ENCODE measurements at regions not wholly inside any gene's neighbourhood (a gene's known extent, or its start where the extent isn't known, plus 50 kb on each side); places are given as distances from the start of the nearest gene placed in this dataset.
"Not testable (repeated sequence)": the region's sequence is repeated elsewhere in the genome, so short reads cannot be mapped to it uniquely, and the experiment has no call there.

DNA sequence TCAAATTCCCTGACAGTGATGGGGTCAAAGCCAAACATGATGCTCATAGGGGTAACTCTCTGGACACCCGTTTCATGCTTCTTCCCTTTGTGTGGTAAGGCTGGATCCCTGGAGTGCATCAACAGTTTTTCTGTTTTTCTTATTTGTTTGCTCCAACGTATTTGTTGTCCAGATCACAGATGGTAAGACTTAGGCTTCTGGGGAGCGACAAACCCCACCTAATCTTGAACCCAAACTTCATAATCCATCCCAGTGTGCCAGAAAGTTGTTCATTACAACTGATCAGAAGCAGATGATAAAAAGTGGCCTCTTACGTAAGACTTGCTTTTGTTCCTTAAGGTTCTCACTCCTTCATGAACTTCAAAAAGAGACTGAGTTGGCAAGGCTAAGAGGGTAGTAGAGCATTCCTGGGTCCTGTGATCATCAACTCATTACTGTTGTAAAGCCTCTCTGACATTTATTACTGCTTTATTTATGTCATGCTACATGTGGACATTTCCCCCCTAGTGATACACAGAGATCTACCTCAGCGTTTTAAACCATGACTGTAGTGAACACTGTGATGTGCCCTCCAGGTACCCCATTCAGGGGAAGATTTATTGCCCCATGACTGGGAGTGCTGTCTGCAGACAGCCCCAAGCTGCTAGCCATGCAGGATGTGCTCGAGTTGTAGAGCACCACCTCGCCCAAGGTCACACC is 125.6 kb downstream of the CCDC71L start:
- DNase-seq (ENCODE audit: low read depth): no peak
- H3K4me3 ChIP-seq (ENCODE audit: low read depth, low read length): no peak overlapping the region
- TF ChIP-seq, protein P1, sequence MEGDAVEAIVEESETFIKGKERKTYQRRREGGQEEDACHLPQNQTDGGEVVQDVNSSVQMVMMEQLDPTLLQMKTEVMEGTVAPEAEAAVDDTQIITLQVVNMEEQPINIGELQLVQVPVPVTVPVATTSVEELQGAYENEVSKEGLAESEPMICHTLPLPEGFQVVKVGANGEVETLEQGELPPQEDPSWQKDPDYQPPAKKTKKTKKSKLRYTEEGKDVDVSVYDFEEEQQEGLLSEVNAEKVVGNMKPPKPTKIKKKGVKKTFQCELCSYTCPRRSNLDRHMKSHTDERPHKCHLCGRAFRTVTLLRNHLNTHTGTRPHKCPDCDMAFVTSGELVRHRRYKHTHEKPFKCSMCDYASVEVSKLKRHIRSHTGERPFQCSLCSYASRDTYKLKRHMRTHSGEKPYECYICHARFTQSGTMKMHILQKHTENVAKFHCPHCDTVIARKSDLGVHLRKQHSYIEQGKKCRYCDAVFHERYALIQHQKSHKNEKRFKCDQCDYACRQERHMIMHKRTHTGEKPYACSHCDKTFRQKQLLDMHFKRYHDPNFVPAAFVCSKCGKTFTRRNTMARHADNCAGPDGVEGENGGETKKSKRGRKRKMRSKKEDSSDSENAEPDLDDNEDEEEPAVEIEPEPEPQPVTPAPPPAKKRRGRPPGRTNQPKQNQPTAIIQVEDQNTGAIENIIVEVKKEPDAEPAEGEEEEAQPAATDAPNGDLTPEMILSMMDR (IDR thresholded peaks at IDR 0.05; ENCODE audit: insufficient read depth, low read depth, low read length, missing control alignments): no peak

DNA sequence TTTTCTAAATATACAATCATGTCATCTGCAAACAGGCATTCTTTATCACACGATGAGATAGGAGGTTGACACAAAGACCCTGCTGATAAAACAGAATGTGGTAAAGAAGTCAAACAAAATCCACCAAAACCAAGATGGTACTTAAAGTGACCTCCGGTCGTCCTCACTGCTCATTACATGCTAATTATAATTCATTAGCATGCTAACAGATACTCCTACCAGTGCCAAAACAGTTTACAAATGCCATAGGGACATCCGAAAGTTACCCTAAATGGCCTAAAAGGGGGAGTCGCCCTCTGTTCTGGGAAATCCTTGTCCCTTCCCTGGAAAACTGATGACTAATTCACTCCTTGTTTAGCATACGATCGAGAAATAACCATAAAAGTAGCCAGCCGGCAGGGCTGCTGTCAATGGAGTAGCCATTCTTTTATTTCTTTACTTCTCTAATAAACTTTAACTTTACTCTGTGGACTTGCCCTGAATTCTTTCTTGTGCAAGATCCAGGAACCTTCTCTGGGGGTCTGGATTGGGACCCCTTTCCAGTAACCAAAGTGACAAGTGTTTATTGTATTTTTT is 126.6 kb downstream of the CCDC71L start:
- DNase-seq (ENCODE audit: low read depth): no peak
- TF ChIP-seq, protein P1 (IDR thresholded peaks at IDR 0.05; ENCODE audit: insufficient read depth, low read depth, low read length, missing control alignments): no peak
- H3K4me3 ChIP-seq (ENCODE audit: low read depth, low read length): no peak overlapping the region

DNA sequence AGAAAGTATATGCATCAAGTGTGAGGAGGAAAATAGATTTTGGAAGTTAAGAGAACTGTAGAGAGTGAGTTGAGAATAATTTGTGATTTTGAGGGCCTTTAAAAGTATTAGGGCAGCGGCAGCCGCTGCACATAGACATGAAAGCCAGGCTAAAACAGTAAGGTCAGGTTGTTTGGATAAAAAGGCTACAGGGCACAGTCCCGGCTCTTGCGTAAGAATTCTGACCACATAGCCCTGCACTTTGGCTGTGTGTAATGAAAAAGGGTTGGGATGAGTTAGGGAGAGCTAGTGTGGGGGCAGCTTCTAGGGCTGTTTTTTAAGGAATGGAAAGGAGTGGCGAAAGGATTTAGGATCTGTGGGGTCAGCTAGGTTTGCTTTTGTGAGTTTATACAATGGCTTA is 130.8 kb downstream of the CCDC71L start:
- H3K4me3 ChIP-seq (ENCODE audit: low read depth, low read length); DNase-seq (ENCODE audit: low read depth): not testable (repeated sequence)

DNA sequence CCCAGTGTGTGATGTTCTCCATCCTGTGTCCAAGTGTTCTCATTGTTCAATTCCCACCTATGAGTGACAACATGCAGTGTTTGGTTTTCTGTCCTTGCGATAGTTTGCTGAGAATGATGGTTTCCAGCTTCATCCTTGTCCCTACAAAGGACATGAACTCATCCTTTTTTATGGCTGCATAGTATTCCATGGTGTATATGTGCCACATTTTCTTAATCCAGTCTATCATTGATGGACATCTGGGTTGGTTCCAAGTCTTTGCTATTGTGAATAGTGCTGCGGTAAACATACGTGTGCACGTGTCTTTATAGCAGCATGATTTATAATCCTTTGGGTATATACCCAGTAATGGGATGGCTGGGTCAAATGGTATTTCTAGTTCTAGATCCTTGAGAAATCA is 134.3 kb downstream of the CCDC71L start:
- DNase-seq (ENCODE audit: low read depth); H3K4me3 ChIP-seq (ENCODE audit: low read depth, low read length): not testable (repeated sequence)

DNA sequence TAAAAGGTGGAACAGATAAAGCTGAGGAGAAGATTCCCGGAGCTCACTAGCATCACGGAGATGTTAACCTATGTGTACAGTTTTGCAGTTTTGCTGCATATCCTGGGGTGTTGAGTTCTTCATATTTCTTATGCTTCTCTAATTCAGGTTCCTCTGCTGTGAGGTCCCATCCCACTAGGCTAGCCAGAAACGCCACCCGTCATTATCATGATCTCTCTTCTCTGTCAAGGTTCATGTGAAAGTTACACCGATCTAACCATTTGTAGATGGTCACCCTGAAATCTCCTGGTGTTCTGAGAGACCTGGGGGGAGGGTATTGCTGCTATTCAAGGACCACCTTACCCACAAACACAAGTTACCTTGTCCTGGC is 136.3 kb downstream of the CCDC71L start:
- no peak overlapping the region for H3K4me3 ChIP-seq (ENCODE audit: low read depth, low read length)
- DNase-seq (ENCODE audit: low read depth): no peak
- TF ChIP-seq, protein P1 (IDR thresholded peaks at IDR 0.05; ENCODE audit: insufficient read depth, low read depth, low read length, missing control alignments): no peak

DNA sequence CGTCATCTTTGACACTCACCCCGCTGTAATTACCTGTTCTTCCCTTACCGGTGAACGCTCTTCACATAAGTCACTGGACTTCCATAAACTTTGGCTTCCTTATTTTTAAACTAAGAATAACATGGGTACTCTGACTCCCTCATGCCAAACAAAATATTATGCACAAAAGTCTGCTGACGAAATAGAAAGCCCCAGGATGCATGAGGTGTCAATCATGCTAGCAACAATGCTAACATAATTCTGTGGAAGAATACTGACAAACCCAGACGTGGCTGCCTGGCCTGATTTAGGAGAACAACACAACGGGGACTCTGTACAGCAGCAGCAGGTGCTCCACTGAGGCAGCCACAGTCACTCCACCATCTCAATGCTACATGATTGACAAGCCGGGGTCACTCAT is 137.5 kb downstream of the CCDC71L start:
- H3K4me3 ChIP-seq (ENCODE audit: low read depth, low read length): no peak overlapping the region
- DNase-seq (ENCODE audit: low read depth): no peak
- TF ChIP-seq, protein P1 (IDR thresholded peaks at IDR 0.05; ENCODE audit: insufficient read depth, low read depth, low read length, missing control alignments): no peak

DNA sequence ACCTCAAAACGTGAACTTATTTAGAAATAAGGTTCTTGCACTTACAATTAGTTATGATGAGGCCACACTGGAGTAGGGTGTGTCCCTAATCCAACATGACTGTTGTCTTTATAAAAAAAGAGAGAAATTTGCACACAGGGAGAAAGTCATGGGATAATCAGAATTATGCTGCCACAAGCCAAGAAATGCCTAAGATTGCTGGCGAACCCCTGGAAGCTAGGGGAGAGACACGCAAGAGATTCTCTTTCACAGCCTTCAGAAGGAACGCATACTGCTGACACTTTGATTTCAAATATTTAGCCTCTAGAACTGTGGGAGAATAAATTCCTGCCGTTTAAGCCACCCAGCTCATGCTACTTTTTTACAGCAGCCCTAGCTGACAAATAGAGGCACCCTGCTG is 138.3 kb downstream of the CCDC71L start:
- TF ChIP-seq, protein P1 (IDR thresholded peaks at IDR 0.05; ENCODE audit: insufficient read depth, low read depth, low read length, missing control alignments): no peak
- DNase-seq (ENCODE audit: low read depth): no peak
- H3K4me3 ChIP-seq (ENCODE audit: low read depth, low read length): no peak overlapping the region

DNA sequence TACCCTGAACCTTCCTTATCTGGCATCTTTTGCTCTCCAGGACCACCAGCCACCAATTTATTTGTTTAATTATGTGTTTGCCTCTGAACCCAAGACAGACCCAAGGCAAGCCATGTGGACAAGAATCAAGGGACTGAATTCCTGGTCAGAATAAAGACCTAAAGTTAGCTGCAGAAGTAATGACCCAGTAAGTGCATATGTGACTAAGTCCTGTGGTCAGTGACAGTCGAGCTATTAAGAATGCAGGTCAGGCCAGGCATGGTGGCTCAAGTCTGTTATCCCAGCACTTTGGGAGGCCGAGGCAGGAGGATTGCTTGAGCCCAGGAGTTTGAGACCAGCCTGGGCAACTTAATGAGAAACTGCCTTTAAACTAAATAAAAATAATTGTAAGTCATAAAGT is 139.4 kb downstream of the CCDC71L start:
- TF ChIP-seq, protein P1 (IDR thresholded peaks at IDR 0.05; ENCODE audit: insufficient read depth, low read depth, low read length, missing control alignments): no peak
- no peak overlapping the region for H3K4me3 ChIP-seq (ENCODE audit: low read depth, low read length)
- DNase-seq (ENCODE audit: low read depth): no peak

Data from GM12865 (cell line).